Brain microvascular endothelial cell (primary cell): ENCODE measurements at regions not wholly inside any gene's neighbourhood (a gene's known extent, or its start where the extent isn't known, plus 50 kb on each side); places are given as distances from the start of the nearest gene placed in this dataset.
A peak's percentile ranks its signal among the peaks of the same experiment; 100 is the strongest.

ENCODE experiments used
- DNase-seq: peaks from one replicate; pipeline ENCODE4 v3.0.0-alpha.2; 2020
- H3K27ac ChIP-seq: fragments of 250-450 bp; sonication (Bioruptor Pico); 2 replicates; pipeline ENCODE4 v1.5.1; 2020; ENCODE audit warnings: mild to moderate bottlenecking, moderate library complexity
- H3K27me3 ChIP-seq: fragments of 250-450 bp; sonication (Bioruptor Pico); replicated peaks from 2 replicates; pipeline ENCODE4 v1.5.1; 2020; ENCODE audit warnings: mild to moderate bottlenecking
- H3K36me3 ChIP-seq: fragments of 250-450 bp; sonication (Bioruptor Pico); replicated peaks from 2 replicates; pipeline ENCODE4 v1.5.1; 2020; ENCODE audit warnings: mild to moderate bottlenecking
- H3K4me3 ChIP-seq: 2 replicates; pipeline ENCODE4 v1.5.1; 2011; ENCODE audit warnings: low read depth, mild to moderate bottlenecking, control low read depth, low read length, moderate library complexity
- in situ Hi-C: cut with HindIII; loops from 2 replicates; pipeline ENCODE4 v1.10.0; 2017; ENCODE audit warnings: low sequenced_read_pairs, low pct_ligation_motif_present
- TF ChIP-seq, protein P1 (sequence below): IDR thresholded peaks from 2 replicates; pipeline ENCODE4 v1.5.1; 2011; ENCODE audit warnings: low read depth, mild to moderate bottlenecking, moderate library complexity, low read length, control low read depth, inconsistent platforms; ENCODE audit errors: missing control alignments

DNA sequence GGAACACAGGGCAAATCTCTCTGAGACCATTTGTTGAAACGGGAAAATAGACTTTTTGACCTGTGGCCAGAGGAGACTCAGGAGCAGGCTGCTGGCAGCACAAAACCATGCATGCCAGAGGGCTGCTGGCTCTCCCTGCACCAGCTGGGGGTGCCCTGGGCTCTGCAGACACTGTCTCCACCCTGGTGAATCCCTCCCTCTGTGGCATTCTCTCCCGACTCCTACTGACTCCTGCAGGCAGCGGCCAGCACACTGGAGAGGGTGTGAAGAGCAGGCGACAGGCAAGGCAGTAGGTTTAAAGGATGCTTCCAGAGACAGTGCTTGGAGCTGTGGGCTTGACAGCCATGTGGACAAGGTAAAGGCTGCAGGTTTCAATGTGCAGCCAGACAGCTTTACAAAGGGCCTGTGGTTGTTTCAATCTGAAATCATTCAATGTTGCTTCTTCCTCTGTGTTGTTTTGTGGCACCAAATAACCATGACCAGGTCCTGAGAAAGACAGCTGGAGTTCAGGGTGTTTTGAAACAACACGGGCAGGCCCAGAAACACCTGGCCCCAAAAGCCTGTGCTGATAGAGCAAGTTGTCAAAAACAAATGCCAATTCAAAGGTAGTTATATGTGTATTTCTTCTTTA is 431.0 kb upstream of the ATP10A start:
- no peaks in the 10 kb centered on the region for H3K27me3 ChIP-seq
- TF ChIP-seq, protein P1, sequence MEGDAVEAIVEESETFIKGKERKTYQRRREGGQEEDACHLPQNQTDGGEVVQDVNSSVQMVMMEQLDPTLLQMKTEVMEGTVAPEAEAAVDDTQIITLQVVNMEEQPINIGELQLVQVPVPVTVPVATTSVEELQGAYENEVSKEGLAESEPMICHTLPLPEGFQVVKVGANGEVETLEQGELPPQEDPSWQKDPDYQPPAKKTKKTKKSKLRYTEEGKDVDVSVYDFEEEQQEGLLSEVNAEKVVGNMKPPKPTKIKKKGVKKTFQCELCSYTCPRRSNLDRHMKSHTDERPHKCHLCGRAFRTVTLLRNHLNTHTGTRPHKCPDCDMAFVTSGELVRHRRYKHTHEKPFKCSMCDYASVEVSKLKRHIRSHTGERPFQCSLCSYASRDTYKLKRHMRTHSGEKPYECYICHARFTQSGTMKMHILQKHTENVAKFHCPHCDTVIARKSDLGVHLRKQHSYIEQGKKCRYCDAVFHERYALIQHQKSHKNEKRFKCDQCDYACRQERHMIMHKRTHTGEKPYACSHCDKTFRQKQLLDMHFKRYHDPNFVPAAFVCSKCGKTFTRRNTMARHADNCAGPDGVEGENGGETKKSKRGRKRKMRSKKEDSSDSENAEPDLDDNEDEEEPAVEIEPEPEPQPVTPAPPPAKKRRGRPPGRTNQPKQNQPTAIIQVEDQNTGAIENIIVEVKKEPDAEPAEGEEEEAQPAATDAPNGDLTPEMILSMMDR, result no peak
- in situ Hi-C loops, result no loop called here
- H3K27ac ChIP-seq, result no peak overlapping the region
- no peak overlapping the region for H3K4me3 ChIP-seq
- no peaks in the 10 kb centered on the region for H3K36me3 ChIP-seq
- no peak for DNase-seq

DNA sequence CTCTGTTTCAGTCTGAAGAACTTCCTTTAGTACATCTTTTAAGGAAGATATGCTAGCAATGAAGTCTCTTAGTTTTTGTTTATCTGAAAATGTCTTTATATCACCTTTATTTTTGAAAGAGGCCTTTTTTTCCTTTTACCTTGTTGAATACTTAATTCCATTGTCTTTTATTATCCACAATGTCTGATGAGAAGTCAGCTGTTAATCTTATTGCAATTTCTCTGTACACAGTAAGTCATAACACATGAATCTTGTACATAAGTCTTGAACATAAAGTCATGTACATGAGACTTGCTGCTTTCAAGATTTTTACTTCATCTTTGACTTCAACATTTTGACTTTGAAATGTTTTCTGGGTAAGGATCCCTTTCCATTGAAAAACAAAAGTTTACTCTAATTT is 424.3 kb upstream of the ATP10A start:
- in situ Hi-C loops, result no loop called here
- Histone ChIP-seq H3K4me3 (no peak overlapping the region), H3K27me3 (no peaks in the 10 kb centered on the region), H3K36me3 (no peaks in the 10 kb centered on the region), H3K27ac (no peak overlapping the region)
- no peak for DNase-seq
- TF ChIP-seq, protein P1, result no peak

DNA sequence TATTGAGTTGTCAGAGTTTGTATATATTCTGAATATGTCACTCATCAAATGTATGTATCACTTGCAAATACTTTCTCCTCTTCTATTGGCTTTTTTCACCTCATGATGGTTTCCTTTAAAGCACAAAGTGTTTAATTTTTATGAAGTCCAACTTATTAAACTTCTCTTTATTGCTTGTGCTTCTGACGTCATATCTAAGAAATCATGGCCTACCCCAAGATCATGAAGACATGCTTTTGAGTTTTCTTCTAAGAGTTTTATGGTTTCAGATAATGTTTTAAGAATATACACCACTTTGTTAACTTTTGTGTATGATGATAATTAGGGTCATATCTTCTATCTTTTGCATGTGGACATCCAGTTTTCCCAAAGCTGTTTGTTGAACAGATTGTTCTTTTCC is 417.2 kb upstream of the ATP10A start:
- TF ChIP-seq, protein P1, result no peak
- in situ Hi-C loops, result no loop called here
- no peak overlapping the region for H3K4me3 ChIP-seq
- no peak for DNase-seq
- H3K27me3 ChIP-seq, result no peaks in the 10 kb centered on the region
- H3K27ac ChIP-seq, result no peak overlapping the region
- H3K36me3 ChIP-seq, result no peaks in the 10 kb centered on the region

DNA sequence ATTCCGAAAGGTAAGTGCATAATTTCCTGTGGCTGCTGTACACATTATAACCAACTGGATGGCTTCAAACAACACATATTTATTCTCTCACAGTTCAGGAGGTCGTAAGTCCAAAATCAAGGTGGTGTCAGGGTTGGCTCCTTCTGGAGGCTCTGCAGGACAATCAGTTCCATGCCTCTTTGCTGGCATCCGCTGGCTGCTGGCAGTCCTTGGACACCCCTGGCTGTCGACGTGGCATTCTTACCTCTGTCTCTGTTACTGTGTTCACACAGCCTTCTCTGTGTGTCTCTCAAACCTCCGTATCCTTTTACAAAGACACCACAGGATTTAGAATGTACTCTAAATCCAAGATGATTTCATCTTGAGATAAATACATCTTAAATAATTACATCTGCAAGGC is 398.8 kb upstream of the ATP10A start:
- no peaks in the 10 kb centered on the region for H3K27me3 ChIP-seq
- DNase-seq, result no peak
- H3K36me3 ChIP-seq, result no peaks in the 10 kb centered on the region
- no peak overlapping the region for H3K4me3 ChIP-seq
- TF ChIP-seq, protein P1, result no peak
- no peak overlapping the region for H3K27ac ChIP-seq
- in situ Hi-C loops, result no loop called here

DNA sequence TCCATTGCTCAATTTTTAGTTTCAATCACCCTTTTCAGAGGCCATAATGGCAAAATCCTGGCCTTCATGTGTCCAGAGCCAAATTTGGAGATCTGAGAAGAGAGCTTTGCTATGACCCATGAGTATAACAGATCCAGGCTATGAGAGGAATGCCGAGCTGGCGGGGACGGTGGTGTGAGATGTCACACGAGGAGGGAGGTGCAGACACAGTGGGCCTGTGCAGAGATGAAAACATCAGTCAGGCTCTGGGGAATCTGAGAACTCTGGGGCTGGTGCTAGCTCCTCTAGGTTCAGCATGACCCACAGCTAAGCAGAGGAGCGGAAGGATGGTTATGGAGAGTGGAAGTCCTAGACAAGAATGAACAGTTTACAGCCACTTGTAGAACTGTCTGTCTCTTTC is 398.3 kb upstream of the ATP10A start:
- DNase-seq, result no peak
- H3K27ac ChIP-seq, result no peak overlapping the region
- no peaks in the 10 kb centered on the region for H3K36me3 ChIP-seq
- in situ Hi-C loops, result no loop called here
- H3K4me3 ChIP-seq, result no peak overlapping the region
- TF ChIP-seq, protein P1, result no peak
- H3K27me3 ChIP-seq, result no peaks in the 10 kb centered on the region

DNA sequence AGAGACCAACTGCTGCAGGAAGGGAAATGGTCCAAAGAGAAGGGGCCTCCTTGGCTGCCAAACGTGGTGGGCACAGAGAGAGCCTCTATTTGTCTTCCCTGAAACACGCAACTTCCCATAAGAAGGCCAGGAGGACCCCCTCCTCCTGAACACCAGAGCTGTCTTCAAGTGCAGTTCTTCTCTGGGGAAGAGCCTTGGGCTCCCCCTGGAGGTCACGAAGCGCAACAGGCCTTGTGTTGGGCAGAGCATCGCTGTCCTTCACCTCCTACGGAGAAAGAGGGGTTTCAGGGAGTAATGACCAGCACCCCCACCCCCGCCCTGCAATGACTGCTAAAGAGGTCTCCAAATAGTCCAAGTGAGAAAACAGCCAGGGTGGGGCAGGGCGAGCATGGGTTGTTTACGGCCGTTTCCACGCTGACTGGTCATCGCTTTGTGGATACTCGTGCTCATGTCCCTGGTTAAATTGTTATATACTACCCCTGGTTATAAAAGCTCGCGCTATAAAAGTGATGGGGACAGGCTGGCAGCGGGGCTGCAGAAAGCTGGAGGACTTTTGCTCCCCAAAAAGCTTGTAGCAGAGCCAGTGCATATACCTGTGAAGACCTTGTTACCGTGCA is 397.5 kb upstream of the ATP10A start:
- no peak overlapping the region for H3K27ac ChIP-seq
- no peak for DNase-seq
- no peaks in the 10 kb centered on the region for H3K27me3 ChIP-seq
- H3K36me3 ChIP-seq, result no peaks in the 10 kb centered on the region
- no peak overlapping the region for H3K4me3 ChIP-seq
- TF ChIP-seq, protein P1, result peak; percentile 55
- in situ Hi-C loops, result no loop called here
